HepG2 (cell line): ENCODE measurements at regions not wholly inside any gene's neighbourhood (a gene's known extent, or its start where the extent isn't known, plus 50 kb on each side); places are given as distances from the start of the nearest gene placed in this dataset.

ENCODE experiments used
- ZNF326 ChIP-seq: sonication (generic); formaldehyde crosslinking; IDR thresholded peaks from 2 replicates; pipeline ENCODE4 v1.4.0; 2020; ENCODE audit warnings: missing genetic modification reagents, borderline replicate concordance
- ZNF431 ChIP-seq: sonication (generic); formaldehyde crosslinking; IDR thresholded peaks from 2 replicates; pipeline ENCODE4 v1.9.0; 2022; ENCODE audit warnings: missing genetic modification reagents, low read depth, mild to moderate bottlenecking, borderline replicate concordance

DNA sequence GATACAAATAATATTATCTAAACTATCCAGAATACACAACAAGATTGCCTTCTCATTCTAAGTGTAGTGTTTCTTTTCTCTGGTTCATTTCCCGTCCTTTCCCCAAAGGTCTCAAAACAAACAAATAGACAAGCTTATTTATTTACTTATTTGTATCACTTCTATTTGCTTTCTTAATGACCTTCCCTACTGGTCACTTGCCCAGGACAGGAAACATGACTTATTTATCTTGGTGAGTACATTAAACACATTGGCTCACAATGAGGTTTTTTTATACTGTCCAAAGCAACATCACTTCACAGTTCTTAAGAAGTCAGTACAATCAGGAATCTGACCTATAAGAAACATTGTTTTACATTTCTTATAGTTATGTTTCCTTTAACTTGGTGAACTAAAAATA, 123.3 kb upstream of the KYNU start:
- no peak for TF ChIP-seq ZNF431 (CRISPR knock-in tag)
- no peak for TF ChIP-seq ZNF326 (CRISPR knock-in tag)
